Suppressor macrophage treated with lipopolysaccharide for 4 hours (primary cell): ENCODE measurements at regions not wholly inside any gene's neighbourhood (a gene's known extent, or its start where the extent isn't known, plus 50 kb on each side); places are given as distances from the start of the nearest gene placed in this dataset.

Experiments
- DNase-seq: peaks from one replicate; pipeline ENCODE4 v3.0.0-alpha.2; 2020

- DNase-seq, result no peak
These were observed 90.1 kb upstream of the ZRANB2 start for GRCh38 chr1:71170925-71171324.

GRCh38 chr1:71167505-71167904 is 86.7 kb upstream of the ZRANB2 start:
- no peak for DNase-seq

- no peak for DNase-seq
These were observed 85.6 kb upstream of the ZRANB2 start for GRCh38 chr1:71166178-71167173.

- no peak for DNase-seq
These were observed 76.9 kb upstream of the ZRANB2 start for GRCh38 chr1:71157715-71158114.

GRCh38 chr1:71157151-71157550 is 76.3 kb upstream of the ZRANB2 start:
- DNase-seq, result no peak

GRCh38 chr1:71156590-71156989 is 75.8 kb upstream of the ZRANB2 start:
- DNase-seq, result no peak

- DNase-seq, result no peak
These were observed 73.6 kb upstream of the ZRANB2 start for GRCh38 chr1:71154429-71154828.

GRCh38 chr1:71153826-71154225 is 73.0 kb upstream of the ZRANB2 start:
- DNase-seq, result no peak

- no peak for DNase-seq
These were observed 67.0 kb upstream of the ZRANB2 start for GRCh38 chr1:71147637-71148360.

- DNase-seq, result no peak
These were observed 54.7 kb upstream of the ZRANB2 start for GRCh38 chr1:71135571-71135970.
